ENCODE measurements at regions not wholly inside any gene's neighbourhood (a gene's known extent, or its start where the extent isn't known, plus 50 kb on each side); places are given as distances from the start of the nearest gene placed in this dataset.

DNA sequence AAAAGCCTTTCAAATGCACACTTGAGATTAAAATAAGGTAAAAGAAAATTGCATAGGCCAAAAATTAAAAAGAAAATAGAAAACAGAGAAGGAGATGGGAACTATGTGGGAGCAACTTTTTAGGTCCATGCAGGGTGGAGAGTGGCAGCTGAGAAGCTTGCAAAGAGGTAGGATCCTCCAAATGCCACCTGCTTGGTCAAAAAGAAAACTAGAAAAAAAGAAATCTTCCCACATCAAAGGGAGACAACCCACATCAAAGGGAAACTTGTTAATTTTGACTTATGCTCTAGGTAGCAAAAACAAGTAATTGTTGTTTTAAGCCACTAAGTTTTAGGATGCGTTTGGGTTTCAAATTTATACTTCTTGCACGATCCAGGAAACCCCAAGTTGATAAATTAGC lies 342.9 kb downstream of the IL20RB start:
- TF ChIP-seq, protein P1, sequence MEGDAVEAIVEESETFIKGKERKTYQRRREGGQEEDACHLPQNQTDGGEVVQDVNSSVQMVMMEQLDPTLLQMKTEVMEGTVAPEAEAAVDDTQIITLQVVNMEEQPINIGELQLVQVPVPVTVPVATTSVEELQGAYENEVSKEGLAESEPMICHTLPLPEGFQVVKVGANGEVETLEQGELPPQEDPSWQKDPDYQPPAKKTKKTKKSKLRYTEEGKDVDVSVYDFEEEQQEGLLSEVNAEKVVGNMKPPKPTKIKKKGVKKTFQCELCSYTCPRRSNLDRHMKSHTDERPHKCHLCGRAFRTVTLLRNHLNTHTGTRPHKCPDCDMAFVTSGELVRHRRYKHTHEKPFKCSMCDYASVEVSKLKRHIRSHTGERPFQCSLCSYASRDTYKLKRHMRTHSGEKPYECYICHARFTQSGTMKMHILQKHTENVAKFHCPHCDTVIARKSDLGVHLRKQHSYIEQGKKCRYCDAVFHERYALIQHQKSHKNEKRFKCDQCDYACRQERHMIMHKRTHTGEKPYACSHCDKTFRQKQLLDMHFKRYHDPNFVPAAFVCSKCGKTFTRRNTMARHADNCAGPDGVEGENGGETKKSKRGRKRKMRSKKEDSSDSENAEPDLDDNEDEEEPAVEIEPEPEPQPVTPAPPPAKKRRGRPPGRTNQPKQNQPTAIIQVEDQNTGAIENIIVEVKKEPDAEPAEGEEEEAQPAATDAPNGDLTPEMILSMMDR (IDR thresholded peaks at IDR 0.05; ENCODE audit: poor library complexity, severe bottlenecking): no peak
- TF ChIP-seq TAF1 (IDR thresholded peaks at IDR 0.05; ENCODE audit: low read depth): no peak
- TF ChIP-seq, protein P2, sequence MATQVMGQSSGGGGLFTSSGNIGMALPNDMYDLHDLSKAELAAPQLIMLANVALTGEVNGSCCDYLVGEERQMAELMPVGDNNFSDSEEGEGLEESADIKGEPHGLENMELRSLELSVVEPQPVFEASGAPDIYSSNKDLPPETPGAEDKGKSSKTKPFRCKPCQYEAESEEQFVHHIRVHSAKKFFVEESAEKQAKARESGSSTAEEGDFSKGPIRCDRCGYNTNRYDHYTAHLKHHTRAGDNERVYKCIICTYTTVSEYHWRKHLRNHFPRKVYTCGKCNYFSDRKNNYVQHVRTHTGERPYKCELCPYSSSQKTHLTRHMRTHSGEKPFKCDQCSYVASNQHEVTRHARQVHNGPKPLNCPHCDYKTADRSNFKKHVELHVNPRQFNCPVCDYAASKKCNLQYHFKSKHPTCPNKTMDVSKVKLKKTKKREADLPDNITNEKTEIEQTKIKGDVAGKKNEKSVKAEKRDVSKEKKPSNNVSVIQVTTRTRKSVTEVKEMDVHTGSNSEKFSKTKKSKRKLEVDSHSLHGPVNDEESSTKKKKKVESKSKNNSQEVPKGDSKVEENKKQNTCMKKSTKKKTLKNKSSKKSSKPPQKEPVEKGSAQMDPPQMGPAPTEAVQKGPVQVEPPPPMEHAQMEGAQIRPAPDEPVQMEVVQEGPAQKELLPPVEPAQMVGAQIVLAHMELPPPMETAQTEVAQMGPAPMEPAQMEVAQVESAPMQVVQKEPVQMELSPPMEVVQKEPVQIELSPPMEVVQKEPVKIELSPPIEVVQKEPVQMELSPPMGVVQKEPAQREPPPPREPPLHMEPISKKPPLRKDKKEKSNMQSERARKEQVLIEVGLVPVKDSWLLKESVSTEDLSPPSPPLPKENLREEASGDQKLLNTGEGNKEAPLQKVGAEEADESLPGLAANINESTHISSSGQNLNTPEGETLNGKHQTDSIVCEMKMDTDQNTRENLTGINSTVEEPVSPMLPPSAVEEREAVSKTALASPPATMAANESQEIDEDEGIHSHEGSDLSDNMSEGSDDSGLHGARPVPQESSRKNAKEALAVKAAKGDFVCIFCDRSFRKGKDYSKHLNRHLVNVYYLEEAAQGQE (IDR thresholded peaks at IDR 0.05; ENCODE audit: borderline replicate concordance): no peak
- no peak for TF ChIP-seq EZH2 (IDR thresholded peaks at IDR 0.05; ENCODE audit: borderline replicate concordance, insufficient read depth, low read length, poor library complexity, severe bottlenecking)
- TF ChIP-seq EP300 (conservative IDR thresholded peaks at IDR 0.05; ENCODE audit: poor library complexity, severe bottlenecking): no peak
- TF ChIP-seq RAD21 (conservative IDR thresholded peaks at IDR 0.05): no peak

Data from neural cell (in vitro differentiated cells).